H1 (cell line): ENCODE measurements at regions not wholly inside any gene's neighbourhood (a gene's known extent, or its start where the extent isn't known, plus 50 kb on each side); places are given as distances from the start of the nearest gene placed in this dataset.

ENCODE experiments used
- RBBP5 ChIP-seq: IDR thresholded peaks from 2 replicates; pipeline ENCODE4 v1.7.1; 2012; ENCODE audit warnings: low read depth, mild to moderate bottlenecking, inconsistent platforms, low read length, moderate library complexity, borderline replicate concordance
- RXRA ChIP-seq: IDR thresholded peaks from 2 replicates; pipeline ENCODE4 v1.6.1; 2011; ENCODE audit warnings: low read depth, mild to moderate bottlenecking, low read length, moderate library complexity; ENCODE audit not compliant: insufficient read depth
- SIN3A ChIP-seq, 2 experiments: IDR thresholded peaks in 1 of 2; conservative IDR thresholded peaks in 1 of 2; 2 replicates each; pipeline ENCODE4 v1.6.1; 2011 to 2012; ENCODE audit warnings: low read length in 2 of 2, improper control_type of control experiment in 1 of 2, low read depth in 1 of 2, mild to moderate bottlenecking in 1 of 2
- SIRT6 ChIP-seq: IDR thresholded peaks from one replicate; pipeline ENCODE4 v1.7.1; 2012; ENCODE audit warnings: low read length, inconsistent platforms
- SP4 ChIP-seq: IDR thresholded peaks from 2 replicates; pipeline ENCODE4 v1.6.1; 2012; ENCODE audit warnings: low read length, inconsistent platforms
- ZNF274 ChIP-seq: IDR thresholded peaks from 2 replicates; pipeline ENCODE4 v1.7.0; 2012; ENCODE audit warnings: low read length, borderline replicate concordance; ENCODE audit errors: extremely low read depth

- no peak for TF ChIP-seq RXRA
- TF ChIP-seq RBBP5 = no peak
- TF ChIP-seq ZNF274 = no peak
- no peak for TF ChIP-seq SP4
- no peak for TF ChIP-seq SIN3A (conservative IDR thresholded peaks at IDR 0.05 in 1 of 2, IDR thresholded peaks at IDR 0.05 in 1 of 2; ENCODE audit: low read depth in 1 of 2, low read length in 2 of 2)
- no peak for TF ChIP-seq SIRT6
Measured at GRCh38 chr6:126890055-126890454, 228.4 kb upstream of the RSPO3 start (continued).
